CD4-positive, alpha-beta T cell treated with Interleukin-15 for 4 hours (primary cell): ENCODE measurements at regions not wholly inside any gene's neighbourhood (a gene's known extent, or its start where the extent isn't known, plus 50 kb on each side); places are given as distances from the start of the nearest gene placed in this dataset.

Experiments used
- DNase-seq: peaks from one replicate; pipeline ENCODE4 v3.0.0-alpha.2; 2020; ENCODE audit warnings: low spot score

DNA sequence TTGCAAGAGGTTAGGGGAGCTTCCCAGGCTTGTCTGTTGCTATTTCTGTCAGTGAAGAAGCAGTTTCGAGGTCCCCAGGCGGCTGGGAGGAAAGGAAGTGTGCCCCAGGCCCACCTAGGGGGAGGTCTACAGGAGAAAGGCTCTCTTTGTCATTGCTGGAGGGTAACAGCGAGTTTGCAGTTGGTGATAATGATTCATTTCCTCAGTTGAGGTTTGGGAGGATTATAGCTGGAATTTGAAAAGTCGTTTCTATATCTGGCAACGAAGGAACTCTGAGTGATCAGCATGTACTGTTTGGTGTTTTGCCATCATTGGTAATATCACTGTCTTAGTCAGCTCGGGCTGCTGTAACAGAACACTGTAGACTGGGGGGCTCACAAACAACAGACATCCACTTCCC lies 65.5 kb upstream of the UBE3A start:
- DNase-seq, result no peak

GRCh38 chr15:25501828-25502446 lies 63.1 kb upstream of the UBE3A start:
- DNase-seq, result peak; percentile 2

DNA sequence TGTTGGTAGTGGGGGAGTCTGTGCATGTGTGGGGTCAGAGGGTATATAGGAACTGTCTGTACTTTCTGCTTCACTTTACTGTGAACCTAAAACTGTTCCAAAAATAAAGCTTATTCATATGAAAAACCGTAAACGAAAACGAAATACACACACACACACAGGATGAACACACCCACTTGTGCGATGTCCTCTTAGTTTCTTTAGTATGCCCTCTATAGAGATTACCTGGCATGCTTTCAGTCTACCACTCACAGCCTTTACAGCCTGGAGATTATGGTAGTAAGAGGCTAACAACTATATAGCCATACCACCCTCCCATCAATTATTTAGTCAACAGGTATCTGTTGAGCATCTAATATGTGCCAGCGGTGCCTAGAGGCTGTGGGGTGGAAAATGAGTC lies 60.0 kb upstream of the UBE3A start:
- DNase-seq, result no peak

DNA sequence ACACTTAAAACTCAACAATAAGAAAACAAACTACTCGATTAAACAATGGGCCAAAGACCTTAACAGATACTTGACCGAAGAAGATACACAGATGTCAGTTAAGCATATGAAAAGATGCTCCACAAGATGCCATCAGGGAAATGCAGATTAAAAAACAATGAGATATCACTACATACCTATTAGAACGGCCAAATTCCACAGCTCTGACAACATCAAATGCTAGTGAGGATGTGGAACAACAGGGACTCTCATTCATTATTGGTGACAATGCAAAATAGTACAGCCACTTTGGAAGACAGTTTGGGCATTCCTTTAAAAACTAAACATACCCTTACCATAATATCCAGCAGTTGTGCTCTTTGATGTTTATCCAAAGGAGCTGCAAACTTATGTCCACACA lies 59.1 kb upstream of the UBE3A start:
- no peak for DNase-seq

DNA sequence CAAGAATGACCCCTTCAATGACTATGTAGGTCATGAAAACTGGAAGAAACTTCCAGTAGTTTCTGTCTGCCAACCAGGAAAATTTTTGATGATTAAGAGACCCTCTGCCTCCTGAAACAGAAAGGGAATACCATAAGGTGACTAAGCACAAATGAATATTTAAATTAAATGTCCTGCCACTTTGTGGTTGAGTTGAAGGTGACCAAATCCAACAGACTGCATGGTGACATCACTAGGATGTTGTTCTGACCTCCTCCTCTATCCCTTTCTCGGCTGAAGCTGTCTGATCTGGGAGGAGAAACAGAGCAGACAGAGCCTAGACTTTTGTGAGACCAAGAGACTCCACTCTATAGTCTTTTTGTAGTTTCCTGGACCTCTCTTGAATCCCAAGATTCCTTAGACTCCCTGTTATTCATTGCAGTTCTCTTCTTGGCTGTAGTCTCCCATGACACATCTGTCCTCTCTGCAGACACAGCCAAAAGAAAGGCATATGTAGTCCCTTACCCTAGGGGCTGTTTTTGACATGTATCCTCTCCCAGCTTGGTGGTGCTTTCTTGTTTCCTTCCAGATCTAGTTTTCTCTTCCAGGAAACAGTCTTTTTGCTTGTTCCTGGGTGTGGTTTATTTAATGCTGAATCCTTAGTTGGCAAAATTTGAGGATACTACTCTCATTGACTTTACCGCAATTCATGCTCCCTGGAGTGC lies 55.2 kb upstream of the UBE3A start:
- no peak for DNase-seq

GRCh38 chr15:25492315-25492714 lies 53.5 kb upstream of the UBE3A start:
- no peak for DNase-seq
